Right atrium auricular region (tissue), 2 donors: ENCODE measurements at regions not wholly inside any gene's neighbourhood (a gene's known extent, or its start where the extent isn't known, plus 50 kb on each side); places are given as distances from the start of the nearest gene placed in this dataset.

Experiments used
- DNase-seq: peaks from one replicate; pipeline ENCODE4 v3.0.0-alpha.2; 2019; ENCODE audit warnings: low spot score
- H3K27ac ChIP-seq, 2 donors: fragments of 200-600 bp; sonication (generic); 1 replicate in 1 of 2; 2 replicates in 1 of 2; pipeline ENCODE4 v1.5.1; 2016 to 2019
- H3K27me3 ChIP-seq, 2 donors: fragments of 200-600 bp; sonication (generic); one replicate each; pipeline versions ENCODE4 v1.5.1 to v1.6.0; 2017 to 2019
- H3K36me3 ChIP-seq: fragments of 200-600 bp; sonication (generic); one replicate; pipeline ENCODE4 v1.5.1; 2016
- H3K4me1 ChIP-seq, 2 donors: fragments of 200-600 bp; sonication (generic); one replicate each; pipeline versions ENCODE4 v1.5.1 to v1.6.0; 2017 to 2019
- H3K4me3 ChIP-seq, 2 donors: fragments of 200-600 bp; sonication (generic); 1 replicate in 1 of 2; 2 replicates in 1 of 2; pipeline ENCODE4 v1.5.1; 2017 to 2019; ENCODE audit warnings: mild to moderate bottlenecking in 1 of 2, moderate library complexity in 1 of 2
- H3K9me3 ChIP-seq, 2 donors: fragments of 200-600 bp; sonication (generic); one replicate each; pipeline ENCODE4 v1.5.1; 2019
- TF ChIP-seq, protein P1 (sequence below), 2 donors: fragments of 200-600 bp; sonication (generic); IDR thresholded peaks; one replicate each; pipeline ENCODE4 v1.5.1; 2019; ENCODE audit warnings: antibody characterized with exemption in 2 of 2

DNA sequence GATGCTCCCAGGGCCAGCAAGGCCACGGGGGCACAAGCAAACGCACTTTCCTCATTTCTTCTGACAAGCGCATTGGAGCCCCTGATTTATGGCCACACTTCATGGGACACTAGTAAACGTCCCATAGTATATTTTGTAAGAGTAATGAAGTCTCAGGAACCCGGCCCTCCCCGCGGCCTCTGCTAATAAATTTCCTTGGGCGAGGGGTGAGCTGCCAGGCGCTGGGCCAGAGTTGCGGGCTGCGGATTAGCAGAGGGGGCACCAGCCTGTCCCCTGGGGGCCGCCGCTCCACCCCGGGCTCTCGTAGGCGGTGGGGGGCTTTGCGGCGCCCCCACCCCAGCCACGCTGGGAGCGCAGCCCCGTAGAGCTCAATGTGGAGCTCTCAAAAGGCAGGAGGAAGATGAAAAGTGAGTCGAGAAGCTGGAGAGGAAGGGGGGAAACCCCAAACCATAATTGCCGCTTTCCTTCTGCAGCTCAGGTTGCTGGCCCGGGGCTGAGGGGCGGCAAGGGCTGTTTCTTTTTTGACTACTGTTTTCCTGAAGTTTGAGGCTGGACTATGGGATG lies 173.6 kb downstream of the CDC5L start:
- no peaks in the 10 kb centered on the region for H3K27me3 ChIP-seq
- TF ChIP-seq, protein P1, sequence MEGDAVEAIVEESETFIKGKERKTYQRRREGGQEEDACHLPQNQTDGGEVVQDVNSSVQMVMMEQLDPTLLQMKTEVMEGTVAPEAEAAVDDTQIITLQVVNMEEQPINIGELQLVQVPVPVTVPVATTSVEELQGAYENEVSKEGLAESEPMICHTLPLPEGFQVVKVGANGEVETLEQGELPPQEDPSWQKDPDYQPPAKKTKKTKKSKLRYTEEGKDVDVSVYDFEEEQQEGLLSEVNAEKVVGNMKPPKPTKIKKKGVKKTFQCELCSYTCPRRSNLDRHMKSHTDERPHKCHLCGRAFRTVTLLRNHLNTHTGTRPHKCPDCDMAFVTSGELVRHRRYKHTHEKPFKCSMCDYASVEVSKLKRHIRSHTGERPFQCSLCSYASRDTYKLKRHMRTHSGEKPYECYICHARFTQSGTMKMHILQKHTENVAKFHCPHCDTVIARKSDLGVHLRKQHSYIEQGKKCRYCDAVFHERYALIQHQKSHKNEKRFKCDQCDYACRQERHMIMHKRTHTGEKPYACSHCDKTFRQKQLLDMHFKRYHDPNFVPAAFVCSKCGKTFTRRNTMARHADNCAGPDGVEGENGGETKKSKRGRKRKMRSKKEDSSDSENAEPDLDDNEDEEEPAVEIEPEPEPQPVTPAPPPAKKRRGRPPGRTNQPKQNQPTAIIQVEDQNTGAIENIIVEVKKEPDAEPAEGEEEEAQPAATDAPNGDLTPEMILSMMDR (IDR thresholded peaks at IDR 0.05): no peak
- H3K4me1 ChIP-seq: peaks cover 0 to 28% of the 10 kb centered on the region in 2 donors
- peak overlapping the region in 1 of 2 donors; percentile 0 for H3K4me3 ChIP-seq
- no peak overlapping the region for H3K27ac ChIP-seq
- no peak for DNase-seq
- no peaks in the 10 kb centered on the region for H3K36me3 ChIP-seq
- H3K9me3 ChIP-seq: no peaks in the 10 kb centered on the region

DNA sequence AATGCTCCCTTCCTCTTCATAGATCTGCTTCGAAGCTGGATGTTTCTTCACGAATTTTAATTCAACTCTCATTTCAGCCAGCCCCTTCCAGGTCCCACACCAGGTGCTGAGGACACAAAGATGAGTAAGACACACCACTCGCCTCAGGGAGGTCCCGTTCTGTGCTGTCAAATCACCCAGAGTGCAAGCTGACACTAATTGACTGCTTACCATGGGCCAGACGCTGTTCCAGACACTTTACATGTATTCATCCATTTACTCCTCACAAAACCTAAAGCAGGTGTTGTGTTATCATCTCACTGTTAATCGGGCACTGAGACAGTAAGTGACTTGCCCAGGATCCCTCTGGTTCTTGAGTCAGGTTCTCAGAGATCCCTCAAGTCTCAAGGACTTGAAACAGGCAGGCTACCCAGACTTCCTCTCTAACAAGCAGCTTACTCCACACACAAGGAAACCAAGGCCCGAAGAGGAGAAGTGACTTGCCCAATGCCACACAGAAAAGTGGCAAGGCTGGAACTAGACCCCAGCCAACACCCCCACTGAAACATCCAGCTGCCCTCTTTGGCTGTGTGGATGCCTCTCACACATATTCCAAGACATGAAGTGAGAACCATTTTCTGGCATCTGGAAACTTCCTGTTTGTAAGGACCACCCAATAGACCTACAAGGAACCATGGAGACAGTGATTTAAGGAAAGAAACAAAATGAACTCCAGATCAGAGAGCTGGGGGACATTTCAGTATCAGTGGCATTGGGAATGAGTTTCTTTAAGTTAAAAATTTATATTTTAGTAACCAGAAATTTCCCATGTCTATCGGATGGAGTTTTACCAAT lies 174.5 kb downstream of the CDC5L start:
- Histone ChIP-seq H3K4me3 (no peak overlapping the region), H3K36me3 (no peaks in the 10 kb centered on the region), H3K27ac (no peak overlapping the region), H3K27me3 (no peaks in the 10 kb centered on the region), H3K9me3 (no peaks in the 10 kb centered on the region), H3K4me1 (peaks cover 0 to 28% of the 10 kb centered on the region in 2 donors)
- TF ChIP-seq, protein P1 (IDR thresholded peaks at IDR 0.05): no peak
- no peak for DNase-seq

DNA sequence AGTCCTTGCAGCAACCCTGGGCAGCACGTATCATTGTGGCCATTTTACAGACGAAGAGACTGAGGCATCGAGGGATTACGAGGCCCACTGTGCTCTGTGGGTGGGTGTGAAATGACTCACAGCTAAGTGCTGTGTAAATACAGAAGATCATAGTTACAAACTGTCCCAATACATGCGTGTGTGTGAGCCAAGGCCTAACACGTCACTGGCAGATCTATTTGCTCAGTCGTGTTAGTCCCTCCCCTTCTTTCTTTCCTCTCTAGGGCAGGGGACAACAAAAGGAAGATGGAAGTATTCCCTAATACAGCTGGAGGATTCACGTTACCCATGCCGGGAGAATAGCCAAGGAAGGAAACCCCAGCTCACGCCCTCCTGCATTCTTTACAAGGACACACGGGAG lies 175.9 kb downstream of the CDC5L start:
- Histone ChIP-seq H3K36me3 (no peaks in the 10 kb centered on the region), H3K4me3 (no peak overlapping the region), H3K27ac (peak overlapping the region in 1 of 2 donors; percentile 51), H3K9me3 (no peaks in the 10 kb centered on the region), H3K27me3 (no peaks in the 10 kb centered on the region), H3K4me1 (peaks cover 0 to 28% of the 10 kb centered on the region in 2 donors)
- DNase-seq: peak; percentile 63
- TF ChIP-seq, protein P1 (IDR thresholded peaks at IDR 0.05): no peak

DNA sequence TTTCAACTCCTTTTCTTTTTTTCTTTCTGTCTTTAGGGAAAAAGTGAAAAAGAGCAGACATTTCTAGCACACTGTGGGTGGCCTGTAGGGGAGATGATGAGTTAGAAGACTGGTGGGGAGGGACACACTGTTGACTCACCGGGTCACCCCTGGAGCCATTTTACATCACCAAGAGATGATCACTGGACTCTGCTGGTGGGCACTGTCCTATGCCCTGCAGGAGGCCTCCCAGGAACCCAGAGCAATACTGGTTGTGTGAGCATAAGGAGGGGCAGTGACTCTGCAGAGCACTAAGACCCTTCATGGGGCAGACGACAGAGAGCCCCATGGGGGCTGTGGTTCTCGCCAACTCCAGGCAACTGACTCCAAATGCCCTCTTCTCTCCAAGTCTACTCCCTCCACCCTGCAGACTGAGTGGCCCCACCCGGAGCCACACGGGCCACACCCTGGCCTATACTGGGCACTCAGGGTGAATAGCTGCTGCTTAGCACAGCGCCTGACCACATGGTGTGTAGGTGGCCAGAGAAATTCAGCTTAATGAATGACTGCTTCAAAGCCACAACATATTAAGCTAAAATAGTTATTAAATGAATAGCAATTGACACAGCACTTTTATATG lies 177.5 kb downstream of the CDC5L start:
- Histone ChIP-seq H3K4me1 (peaks cover 0 to 31% of the 10 kb centered on the region in 2 donors), H3K36me3 (no peaks in the 10 kb centered on the region), H3K9me3 (no peaks in the 10 kb centered on the region), H3K4me3 (no peak overlapping the region), H3K27me3 (no peaks in the 10 kb centered on the region), H3K27ac (no peak overlapping the region)
- TF ChIP-seq, protein P1 (IDR thresholded peaks at IDR 0.05): no peak
- DNase-seq: peak; percentile 55

DNA sequence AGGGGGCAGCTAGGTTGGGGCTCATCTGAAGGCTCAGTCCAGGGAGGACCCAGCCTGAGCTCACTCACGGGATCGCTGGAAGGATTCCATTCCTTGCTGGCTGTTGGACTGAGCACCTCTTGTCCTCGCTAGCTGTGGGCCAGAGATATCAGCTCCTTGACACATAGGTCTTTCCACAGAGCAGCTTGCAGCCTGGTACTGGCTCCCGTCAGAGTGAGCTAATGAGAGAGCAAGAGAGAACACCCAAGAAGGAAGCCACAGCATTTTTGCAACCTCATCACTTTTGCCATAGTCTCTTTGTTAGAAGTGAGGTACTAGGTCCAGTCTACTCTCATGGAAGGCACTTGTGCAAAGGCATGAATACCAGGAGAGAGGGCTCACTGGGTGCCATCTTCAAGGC lies 179.9 kb downstream of the CDC5L start:
- no peak for DNase-seq
- Histone ChIP-seq H3K4me3 (no peak overlapping the region), H3K4me1 (peaks cover 0 to 31% of the 10 kb centered on the region in 2 donors), H3K27ac (no peak overlapping the region), H3K9me3 (no peaks in the 10 kb centered on the region), H3K36me3 (no peaks in the 10 kb centered on the region), H3K27me3 (no peaks in the 10 kb centered on the region)
- TF ChIP-seq, protein P1 (IDR thresholded peaks at IDR 0.05): no peak
